ENCODE measurements at regions not wholly inside any gene's neighbourhood (a gene's known extent, or its start where the extent isn't known, plus 50 kb on each side); places are given as distances from the start of the nearest gene placed in this dataset.

DNA sequence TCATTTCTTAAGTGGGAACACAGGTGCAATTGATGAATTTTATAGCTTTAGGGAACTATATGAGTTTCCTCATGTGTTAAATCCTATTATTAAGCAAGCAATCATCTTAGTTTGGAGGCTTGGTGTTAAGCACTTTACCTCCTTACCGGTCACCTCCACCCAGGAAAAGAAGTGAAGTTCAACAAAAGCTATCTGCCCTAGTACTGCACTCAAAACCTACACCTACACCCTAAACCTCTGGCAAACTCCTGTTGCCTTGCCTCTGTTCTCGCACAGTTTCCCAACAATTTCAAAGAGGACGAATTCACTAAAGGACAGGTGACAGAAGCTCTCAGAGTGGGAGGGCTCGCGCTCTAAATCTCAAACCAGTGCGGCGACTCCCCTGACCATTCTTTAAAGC is 85.7 kb upstream of the TENT5D start:
- Mint-ChIP-seq H3K4me1 (no peaks in the 10 kb centered on the region), H3K9me3 (ENCODE audit: insufficient read depth) (no peaks in the 10 kb centered on the region), H3K27me3 (no peaks in the 10 kb centered on the region), H3K27ac (no peak overlapping the region), H3K4me3 (no peak overlapping the region)
- no peak overlapping the region for H3K4me3 ChIP-seq (ENCODE audit: control extremely low read depth in 1 of 5, extremely low read depth in 1 of 5, insufficient read depth in 1 of 5, low read depth in 2 of 5, low read length in 4 of 5)
- ATAC-seq (ENCODE audit: low read depth) (no peak), DNase-seq (no peak)
- H3K79me2 ChIP-seq (ENCODE audit: control insufficient read depth, insufficient read depth, low read length) = no peaks in the 10 kb centered on the region
- no peaks in the 10 kb centered on the region for H4K20me1 ChIP-seq (ENCODE audit: control insufficient read depth, insufficient read depth, low read length, poor library complexity, severe bottlenecking)
- intact Hi-C loops (cut with micrococcal nuclease) = no loop called here
- ChIA-PET CTCF (interaction anchor here (0.6 kb wide), 1 partner anchor 19 kb away, joined by 3 read pairs; no protein-coding TSS in a partner anchor), POLR2A (no interaction called here)
- no peaks in the 10 kb centered on the region for H3K36me3 ChIP-seq (replicated peaks in 1 of 2; ENCODE audit: control extremely low read depth in 1 of 2, control insufficient read depth in 1 of 2, extremely low read depth in 1 of 2, insufficient read depth in 2 of 2, low read length in 1 of 2)
- H3K4me2 ChIP-seq (replicated peaks; ENCODE audit: low read depth, low read length, poor library complexity, severe bottlenecking) = no peak overlapping the region
- TF ChIP-seq EZH2 (IDR thresholded peaks at IDR 0.05; ENCODE audit: borderline replicate concordance, insufficient read depth, low read depth, low read length, poor library complexity, severe bottlenecking) = no peak
- TF ChIP-seq, protein P1, sequence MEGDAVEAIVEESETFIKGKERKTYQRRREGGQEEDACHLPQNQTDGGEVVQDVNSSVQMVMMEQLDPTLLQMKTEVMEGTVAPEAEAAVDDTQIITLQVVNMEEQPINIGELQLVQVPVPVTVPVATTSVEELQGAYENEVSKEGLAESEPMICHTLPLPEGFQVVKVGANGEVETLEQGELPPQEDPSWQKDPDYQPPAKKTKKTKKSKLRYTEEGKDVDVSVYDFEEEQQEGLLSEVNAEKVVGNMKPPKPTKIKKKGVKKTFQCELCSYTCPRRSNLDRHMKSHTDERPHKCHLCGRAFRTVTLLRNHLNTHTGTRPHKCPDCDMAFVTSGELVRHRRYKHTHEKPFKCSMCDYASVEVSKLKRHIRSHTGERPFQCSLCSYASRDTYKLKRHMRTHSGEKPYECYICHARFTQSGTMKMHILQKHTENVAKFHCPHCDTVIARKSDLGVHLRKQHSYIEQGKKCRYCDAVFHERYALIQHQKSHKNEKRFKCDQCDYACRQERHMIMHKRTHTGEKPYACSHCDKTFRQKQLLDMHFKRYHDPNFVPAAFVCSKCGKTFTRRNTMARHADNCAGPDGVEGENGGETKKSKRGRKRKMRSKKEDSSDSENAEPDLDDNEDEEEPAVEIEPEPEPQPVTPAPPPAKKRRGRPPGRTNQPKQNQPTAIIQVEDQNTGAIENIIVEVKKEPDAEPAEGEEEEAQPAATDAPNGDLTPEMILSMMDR (IDR thresholded peaks at IDR 0.05) = no peak
- H3K9me3 ChIP-seq (ENCODE audit: control extremely low read depth in 1 of 3, control insufficient read depth in 2 of 3, insufficient read depth in 1 of 3, low read length in 2 of 3) = no peaks in the 10 kb centered on the region
- H3K27ac ChIP-seq (ENCODE audit: low read length in 2 of 2) = no peak overlapping the region
- no peak overlapping the region for H3K9ac ChIP-seq (ENCODE audit: low read length)
- H2AFZ ChIP-seq (ENCODE audit: insufficient read depth, low read depth, low read length, poor library complexity, severe bottlenecking) = no peak overlapping the region
- no peaks in the 10 kb centered on the region for H3K4me1 ChIP-seq (ENCODE audit: control insufficient read depth in 2 of 2, insufficient read depth in 2 of 2, low read length in 2 of 2)
- no peaks in the 10 kb centered on the region for H3K27me3 ChIP-seq (replicated peaks in 1 of 4; ENCODE audit: control extremely low read depth in 1 of 4, control insufficient read depth in 3 of 4, insufficient read depth in 4 of 4, low read length in 3 of 4)
- WGBS (ENCODE audit: insufficient coverage) = 38% methylated on average over 4 of the region's 7 CpGs

DNA sequence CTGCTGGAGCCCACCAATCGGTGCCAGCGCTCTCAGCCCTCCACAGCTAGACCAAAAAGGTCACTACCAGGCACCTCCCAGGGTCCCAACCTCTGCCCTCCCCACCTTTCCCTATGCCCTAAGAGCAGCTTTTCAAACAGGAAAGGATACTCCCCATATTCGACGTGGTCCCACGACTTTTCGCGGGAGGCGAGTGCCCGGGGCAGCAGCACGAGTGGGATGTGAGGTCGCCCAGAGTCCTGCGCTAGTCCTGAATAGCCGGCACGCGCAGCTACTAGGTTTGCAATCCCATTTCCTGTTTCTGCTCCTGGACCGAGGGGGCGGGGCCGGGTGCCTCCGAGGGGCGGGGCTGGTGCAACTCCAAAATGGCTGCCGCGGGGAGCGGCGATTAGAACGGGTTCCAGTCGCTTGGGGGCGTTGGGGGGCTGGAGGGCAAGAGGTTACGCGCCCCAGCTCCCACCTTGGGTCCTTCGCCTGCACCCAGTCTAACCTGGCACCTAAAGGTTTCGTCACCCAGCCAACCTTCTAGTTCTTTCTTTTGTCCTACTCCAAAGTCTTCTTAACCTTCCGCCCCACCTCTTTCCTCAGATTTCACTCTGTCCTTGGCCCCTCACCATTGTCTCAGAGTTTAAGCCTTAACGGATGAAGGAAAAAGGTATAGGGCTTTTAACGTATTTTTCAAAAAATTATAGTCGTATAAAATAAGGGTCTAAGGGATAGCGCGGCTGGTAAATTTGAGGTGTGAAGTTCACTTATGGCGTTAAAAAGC is 85.0 kb upstream of the TENT5D start:
- Mint-ChIP-seq H3K27ac (no peak overlapping the region), H3K27me3 (no peaks in the 10 kb centered on the region), H3K4me3 (no peak overlapping the region), H3K4me1 (no peaks in the 10 kb centered on the region), H3K9me3 (ENCODE audit: insufficient read depth) (no peaks in the 10 kb centered on the region)
- Histone ChIP-seq H4K20me1 (ENCODE audit: control insufficient read depth, insufficient read depth, low read length, poor library complexity, severe bottlenecking) (no peaks in the 10 kb centered on the region), H3K36me3 (replicated peaks in 1 of 2; ENCODE audit: control extremely low read depth in 1 of 2, control insufficient read depth in 1 of 2, extremely low read depth in 1 of 2, insufficient read depth in 2 of 2, low read length in 1 of 2) (no peaks in the 10 kb centered on the region), H3K4me3 (ENCODE audit: control extremely low read depth in 1 of 5, extremely low read depth in 1 of 5, insufficient read depth in 1 of 5, low read depth in 2 of 5, low read length in 4 of 5) (no peak overlapping the region), H3K79me2 (ENCODE audit: control insufficient read depth, insufficient read depth, low read length) (no peaks in the 10 kb centered on the region), H3K9me3 (ENCODE audit: control extremely low read depth in 1 of 3, control insufficient read depth in 2 of 3, insufficient read depth in 1 of 3, low read length in 2 of 3) (no peaks in the 10 kb centered on the region), H3K4me1 (ENCODE audit: control insufficient read depth in 2 of 2, insufficient read depth in 2 of 2, low read length in 2 of 2) (no peaks in the 10 kb centered on the region), H3K4me2 (replicated peaks; ENCODE audit: low read depth, low read length, poor library complexity, severe bottlenecking) (no peak overlapping the region), H2AFZ (ENCODE audit: insufficient read depth, low read depth, low read length, poor library complexity, severe bottlenecking) (no peak overlapping the region), H3K27ac (ENCODE audit: low read length in 2 of 2) (no peak overlapping the region), H3K27me3 (replicated peaks in 1 of 4; ENCODE audit: control extremely low read depth in 1 of 4, control insufficient read depth in 3 of 4, insufficient read depth in 4 of 4, low read length in 3 of 4) (no peaks in the 10 kb centered on the region), H3K9ac (ENCODE audit: low read length) (no peak overlapping the region)
- WGBS (ENCODE audit: insufficient coverage) = 22% methylated on average over 22 of the region's 38 CpGs
- DNase-seq (no peak), ATAC-seq (ENCODE audit: low read depth) (no peak)
- CTCF ChIA-PET = no interaction called here
- POLR2A ChIA-PET = no interaction called here
- TF ChIP-seq EZH2 (IDR thresholded peaks at IDR 0.05; ENCODE audit: borderline replicate concordance, insufficient read depth, low read depth, low read length, poor library complexity, severe bottlenecking) = no peak
- TF ChIP-seq, protein P1 (IDR thresholded peaks at IDR 0.05) = no peak
- intact Hi-C loops (cut with micrococcal nuclease) = no loop called here
